Brain microvascular endothelial cell (primary cell): ENCODE measurements at regions not wholly inside any gene's neighbourhood (a gene's known extent, or its start where the extent isn't known, plus 50 kb on each side); places are given as distances from the start of the nearest gene placed in this dataset.
A peak's percentile ranks its signal among the peaks of the same experiment; 100 is the strongest.

Experiments
- DNase-seq: peaks from one replicate; pipeline ENCODE4 v3.0.0-alpha.2; 2020
- H3K27ac ChIP-seq: fragments of 250-450 bp; sonication (Bioruptor Pico); 2 replicates; pipeline ENCODE4 v1.5.1; 2020; ENCODE audit warnings: mild to moderate bottlenecking, moderate library complexity
- H3K27me3 ChIP-seq: fragments of 250-450 bp; sonication (Bioruptor Pico); replicated peaks from 2 replicates; pipeline ENCODE4 v1.5.1; 2020; ENCODE audit warnings: mild to moderate bottlenecking
- H3K36me3 ChIP-seq: fragments of 250-450 bp; sonication (Bioruptor Pico); replicated peaks from 2 replicates; pipeline ENCODE4 v1.5.1; 2020; ENCODE audit warnings: mild to moderate bottlenecking
- H3K4me3 ChIP-seq: 2 replicates; pipeline ENCODE4 v1.5.1; 2011; ENCODE audit warnings: low read depth, mild to moderate bottlenecking, control low read depth, low read length, moderate library complexity
- CTCF ChIP-seq: IDR thresholded peaks from 2 replicates; pipeline ENCODE4 v1.5.1; 2011; ENCODE audit warnings: low read depth, mild to moderate bottlenecking, moderate library complexity, low read length, control low read depth, inconsistent platforms; ENCODE audit errors: missing control alignments
- in situ Hi-C: cut with HindIII; loops from 2 replicates; pipeline ENCODE4 v1.10.0; 2017; ENCODE audit warnings: low sequenced_read_pairs, low pct_ligation_motif_present

- H3K27ac ChIP-seq = no peak overlapping the region
- no peaks in the 10 kb centered on the region for H3K27me3 ChIP-seq
- in situ Hi-C loops = no loop called here
- H3K4me3 ChIP-seq = no peak overlapping the region
- no peaks in the 10 kb centered on the region for H3K36me3 ChIP-seq
- no peak for TF ChIP-seq CTCF
- no peak for DNase-seq
Observed at GRCh38 chr5:74096325-74096724, 470.3 kb downstream of the ARHGEF28 start.

- no peak for TF ChIP-seq CTCF
- in situ Hi-C loops = no loop called here
- Histone ChIP-seq H3K27ac (no peak overlapping the region), H3K36me3 (no peaks in the 10 kb centered on the region), H3K27me3 (no peaks in the 10 kb centered on the region), H3K4me3 (no peak overlapping the region)
- DNase-seq = no peak
Observed at GRCh38 chr5:74095871-74096270, 469.9 kb downstream of the ARHGEF28 start.

GRCh38 chr5:74094782-74095108 is 468.7 kb downstream of the ARHGEF28 start:
- TF ChIP-seq CTCF = no peak
- Histone ChIP-seq H3K36me3 (no peaks in the 10 kb centered on the region), H3K27me3 (no peaks in the 10 kb centered on the region), H3K4me3 (no peak overlapping the region), H3K27ac (no peak overlapping the region)
- no peak for DNase-seq
- in situ Hi-C loops = no loop called here

GRCh38 chr5:74094096-74094781 is 468.2 kb downstream of the ARHGEF28 start:
- TF ChIP-seq CTCF = no peak
- in situ Hi-C loops = no loop called here
- Histone ChIP-seq H3K27me3 (no peaks in the 10 kb centered on the region), H3K4me3 (no peak overlapping the region), H3K27ac (no peak overlapping the region), H3K36me3 (no peaks in the 10 kb centered on the region)
- peak; percentile 74 for DNase-seq

GRCh38 chr5:74093561-74093960 is 467.6 kb downstream of the ARHGEF28 start:
- no peak overlapping the region for H3K4me3 ChIP-seq
- no peaks in the 10 kb centered on the region for H3K27me3 ChIP-seq
- no peak for TF ChIP-seq CTCF
- in situ Hi-C loops = no loop called here
- H3K36me3 ChIP-seq = no peaks in the 10 kb centered on the region
- no peak overlapping the region for H3K27ac ChIP-seq
- DNase-seq = no peak

- in situ Hi-C loops = no loop called here
- DNase-seq = no peak
- H3K27me3 ChIP-seq = no peaks in the 10 kb centered on the region
- H3K27ac ChIP-seq = no peak overlapping the region
- H3K36me3 ChIP-seq = no peaks in the 10 kb centered on the region
- no peak overlapping the region for H3K4me3 ChIP-seq
- no peak for TF ChIP-seq CTCF
Observed at GRCh38 chr5:74092766-74093165, 466.8 kb downstream of the ARHGEF28 start.
